HCT116 (cell line): ENCODE measurements at regions not wholly inside any gene's neighbourhood (a gene's known extent, or its start where the extent isn't known, plus 50 kb on each side); places are given as distances from the start of the nearest gene placed in this dataset.

Experiments used
- ATAC-seq: fragments of 200-7000 bp; cut with Tn5 transposase; 2 replicates; pipeline ENCODE4 v1.9.1; 2020; ENCODE audit warnings: mild to moderate bottlenecking, moderate library complexity
- BruUV-seq: library from RNA; stranded (reverse); fragments of 400-500 nt; replicated peaks from 2 replicates; lab custom pipeline; 2021; lab: Mats Ljungman, UMichigan
- CTCF ChIA-PET: fragments of 300-600 bp; sonication (Branson Sonifier 250); formaldehyde crosslinking; loops from one replicate; lab custom pipeline; 2021; ENCODE audit warnings: antibody characterized with exemption; lab: Charles Lee
- POLR2A ChIA-PET: fragments of 300-600, 350-600 bp; sonication (Branson Sonifier 250); formaldehyde crosslinking; loops from one replicate; lab custom pipeline; 2021; ENCODE audit warnings: antibody characterized with exemption; lab: Charles Lee
- RAD21 ChIA-PET, 2 experiments: fragments of 300-600 bp; sonication (Branson Sonifier 250); formaldehyde crosslinking; loops; one replicate each; lab custom pipeline; 2023; ENCODE audit warnings: low total read pairs in 2 of 2; ENCODE audit not compliant: uncharacterized antibody in 2 of 2, unreplicated experiment in 2 of 2, low non-redundant PET in 1 of 2; lab: Charles Lee
- DNase-seq: peaks from one replicate; pipeline ENCODE4 v3.0.0-alpha.2; 2010; ENCODE audit warnings: low read depth, low spot score
- H2AFZ ChIP-seq: fragments of 200-600 bp; shearing (Covaris generic), sonication (generic); 2 replicates; pipeline ENCODE4 v1.6.1; 2017; ENCODE audit warnings: low read depth, mixed run types, mixed read lengths, antibody characterized with exemption, low read length; ENCODE audit not compliant: poor library complexity, severe bottlenecking
- H3K27ac ChIP-seq: 2 replicates; pipeline ENCODE4 v1.5.1; 2012; ENCODE audit warnings: low read depth, low read length
- H3K27me3 ChIP-seq: fragments of 200-600 bp; sonication (generic); 2 replicates; pipeline ENCODE4 v1.6.1; 2016; ENCODE audit warnings: mixed run types, low read length, mixed read lengths; ENCODE audit not compliant: insufficient read depth
- H3K36me3 ChIP-seq, 2 experiments: fragments of 200-500 bp in 1 of 2; fragments of 200-600 bp in 1 of 2; sonication (Bioruptor generic) in 1 of 2; sonication (generic) in 1 of 2; 2 replicates each; pipeline versions ENCODE4 v1.5.1 to v1.6.1; 2014 to 2016; ENCODE audit warnings: low read length in 2 of 2, inconsistent platforms in 1 of 2, mixed read lengths in 1 of 2, mixed run types in 1 of 2; ENCODE audit not compliant: insufficient read depth in 2 of 2, control insufficient read depth in 1 of 2
- H3K4me1 ChIP-seq, 2 experiments: fragments of 200-600 bp in 1 of 2; sonication (generic) in 1 of 2; 2 replicates each; pipeline versions ENCODE4 v1.5.1 to v1.6.1; 2012 to 2017; ENCODE audit warnings: low read length in 2 of 2, inconsistent platforms in 1 of 2, mild to moderate bottlenecking in 1 of 2, mixed read lengths in 1 of 2, mixed run types in 1 of 2, moderate library complexity in 1 of 2; ENCODE audit not compliant: insufficient read depth in 2 of 2, control insufficient read depth in 1 of 2
- H3K4me2 ChIP-seq: fragments of 200-600 bp; sonication (generic); 2 replicates; pipeline ENCODE4 v1.6.1; 2017; ENCODE audit warnings: mixed run types, low read length, mixed read lengths
- H3K4me3 ChIP-seq, 2 experiments: fragments of 200-600 bp in 1 of 2; sonication (generic) in 1 of 2; replicated peaks in 1 of 2; 2 replicates each; pipeline ENCODE4 v1.5.1; 2011 to 2016; ENCODE audit warnings: low read length in 2 of 2, control low read depth in 1 of 2, low read depth in 1 of 2, mild to moderate bottlenecking in 1 of 2, mixed read lengths in 1 of 2, mixed run types in 1 of 2
- H3K79me2 ChIP-seq: fragments of 200-600 bp; sonication (generic); 2 replicates; pipeline ENCODE4 v1.6.1; 2017; ENCODE audit warnings: mild to moderate bottlenecking, mixed run types, low read length, moderate library complexity, mixed read lengths; ENCODE audit not compliant: insufficient read depth
- H3K9ac ChIP-seq: fragments of 200-600 bp; sonication (generic); 2 replicates; pipeline ENCODE4 v1.6.1; 2016; ENCODE audit warnings: low read length, mixed read lengths
- H3K9me2 ChIP-seq: fragments of 200-600 bp; sonication (generic), shearing (Covaris generic); 2 replicates; pipeline ENCODE4 v1.6.1; 2017; ENCODE audit warnings: mixed run types, mild to moderate bottlenecking, moderate library complexity; ENCODE audit not compliant: insufficient read depth
- H3K9me3 ChIP-seq, 2 experiments: fragments of 200-500 bp in 1 of 2; fragments of 200-600 bp in 1 of 2; sonication (Bioruptor generic) in 1 of 2; sonication (generic) in 1 of 2; 2 replicates each; pipeline ENCODE4 v1.6.1; 2014 to 2017; ENCODE audit warnings: low read length in 2 of 2, mixed read lengths in 2 of 2, inconsistent platforms in 1 of 2, low read depth in 1 of 2, mild to moderate bottlenecking in 1 of 2, mixed run types in 1 of 2, moderate library complexity in 1 of 2; ENCODE audit not compliant: control insufficient read depth in 1 of 2, insufficient read depth in 1 of 2
- H4K20me1 ChIP-seq: fragments of 200-600 bp; sonication (generic), shearing (Covaris generic); 2 replicates; pipeline ENCODE4 v1.6.1; 2017; ENCODE audit warnings: mixed run types, mild to moderate bottlenecking, moderate library complexity; ENCODE audit not compliant: insufficient read depth
- ATF3 ChIP-seq: IDR thresholded peaks from 2 replicates; pipeline ENCODE4 v1.6.1; 2012
- CBX3 ChIP-seq: IDR thresholded peaks from 2 replicates; pipeline ENCODE4 v1.6.1; 2012; ENCODE audit warnings: low read depth
- CEBPB ChIP-seq: IDR thresholded peaks from 2 replicates; pipeline ENCODE4 v1.6.1; 2012; ENCODE audit warnings: low read depth
- CTCF ChIP-seq, 3 experiments: fragments of 200-600 bp in 1 of 3; sonication (generic) in 1 of 3; IDR thresholded peaks in 2 of 3; conservative IDR thresholded peaks in 1 of 3; 2 replicates each; pipeline ENCODE4 v1.5.1; 2012 to 2017; ENCODE audit warnings: low read depth in 2 of 3, low read length in 2 of 3, antibody characterized with exemption in 1 of 3, borderline replicate concordance in 1 of 3, control low read depth in 1 of 3, mild to moderate bottlenecking in 1 of 3, mixed read lengths in 1 of 3, mixed run types in 1 of 3, moderate library complexity in 1 of 3; ENCODE audit not compliant: insufficient read depth in 1 of 3
- EZH2phosphoT487 ChIP-seq: fragments of 200-600 bp; IDR thresholded peaks from 2 replicates; pipeline ENCODE4 v1.6.1; 2018; ENCODE audit warnings: antibody characterized with exemption, borderline replicate concordance
- JUND ChIP-seq: IDR thresholded peaks from 2 replicates; pipeline ENCODE4 v1.6.1; 2012
- MAX ChIP-seq: IDR thresholded peaks from 2 replicates; pipeline ENCODE4 v1.6.1; 2012
- POLR2A ChIP-seq: IDR thresholded peaks from 2 replicates; pipeline ENCODE4 v1.7.0; 2011; ENCODE audit warnings: borderline replicate concordance; ENCODE audit not compliant: insufficient read depth, insufficient read length; ENCODE audit errors: extremely low read depth
- POLR2AphosphoS5 ChIP-seq: IDR thresholded peaks from 2 replicates; pipeline ENCODE4 v1.6.1; 2011; ENCODE audit warnings: mild to moderate bottlenecking, low read depth, low read length, moderate library complexity
- RAD21 ChIP-seq: IDR thresholded peaks from 2 replicates; pipeline ENCODE4 v1.6.1; 2012; ENCODE audit warnings: low read depth, mild to moderate bottlenecking
- SIN3A ChIP-seq: IDR thresholded peaks from 2 replicates; pipeline ENCODE4 v1.6.1; 2012; ENCODE audit warnings: low read depth
- SP1 ChIP-seq: IDR thresholded peaks from 2 replicates; pipeline ENCODE4 v1.6.1; 2012; ENCODE audit warnings: low read depth
- SRF ChIP-seq: IDR thresholded peaks from 2 replicates; pipeline ENCODE4 v1.6.1; 2012; ENCODE audit warnings: low read depth
- TCF7L2 ChIP-seq: IDR thresholded peaks from 2 replicates; pipeline ENCODE4 v1.7.0; 2011; ENCODE audit warnings: borderline replicate concordance, inconsistent platforms; ENCODE audit not compliant: insufficient read depth, insufficient read length; ENCODE audit errors: extremely low read depth
- YY1 ChIP-seq: IDR thresholded peaks from 2 replicates; pipeline ENCODE4 v1.6.1; 2011; ENCODE audit warnings: low read length, low read depth, moderate library complexity, mild to moderate bottlenecking; ENCODE audit not compliant: insufficient replicate concordance; ENCODE audit errors: extremely low read depth
- ZBTB33 ChIP-seq: IDR thresholded peaks from 2 replicates; pipeline ENCODE4 v1.6.1; 2011; ENCODE audit warnings: mild to moderate bottlenecking, low read length, moderate library complexity; ENCODE audit not compliant: insufficient replicate concordance; ENCODE audit errors: extremely low read depth
- ZFX ChIP-seq: fragments of 450-650 bp; IDR thresholded peaks from 2 replicates; pipeline ENCODE4 v1.6.1; 2017
- intact Hi-C: fragments of 100-400 bp; cut with micrococcal nuclease; formaldehyde crosslinking; loops from 2 replicates; pipeline ENCODE4 v1.10.0; 2022

GRCh38 chr6:105997482-105997881 is 88.7 kb upstream of the PRDM1 start:
- Histone ChIP-seq H3K27me3 (no peaks in the 10 kb centered on the region), H4K20me1 (no peaks in the 10 kb centered on the region), H3K9me3 (no peaks in the 10 kb centered on the region), H3K36me3 (no peaks in the 10 kb centered on the region), H3K4me1 (peaks cover 0 to 23% of the 10 kb centered on the region in 2 experiments; a peak in 2 of 4 replicates), H3K4me3 (no peak overlapping the region), H3K27ac (no peak overlapping the region), H3K79me2 (no peaks in the 10 kb centered on the region), H3K9ac (no peak overlapping the region), H2AFZ (no peak overlapping the region), H3K4me2 (no peak overlapping the region), H3K9me2 (no peaks in the 10 kb centered on the region)
- no peak for TF ChIP-seq POLR2A
- TF ChIP-seq EZH2phosphoT487, result no peak
- no peak for TF ChIP-seq YY1
- no peak for TF ChIP-seq SIN3A
- TF ChIP-seq SRF, result no peak
- TF ChIP-seq JUND, result no peak
- no peak for TF ChIP-seq POLR2AphosphoS5
- TF ChIP-seq TCF7L2, result no peak
- no peak for TF ChIP-seq CTCF (IDR thresholded peaks at IDR 0.05 in 2 of 3, conservative IDR thresholded peaks at IDR 0.05 in 1 of 3; ENCODE audit: borderline replicate concordance in 1 of 3, insufficient read depth in 1 of 3, low read depth in 2 of 3, low read length in 2 of 3)
- no peak for TF ChIP-seq ZBTB33
- no peak for TF ChIP-seq ZFX
- TF ChIP-seq CEBPB, result no peak
- no peak for TF ChIP-seq ATF3
- TF ChIP-seq SP1, result no peak
- no peak for TF ChIP-seq CBX3
- no peak for TF ChIP-seq MAX
- TF ChIP-seq RAD21, result no peak
- ATAC-seq, result no peak
- BruUV-seq, result no TSS peak
- intact Hi-C loops, result loop anchor here (10.0 kb wide), 1 partner anchor 263 kb away; no protein-coding TSS in a partner anchor
- CTCF ChIA-PET, result no interaction called here
- RAD21 ChIA-PET, result no interaction called here
- POLR2A ChIA-PET, result no interaction called here
- DNase-seq, result no peak
